Neural cell (in vitro differentiated cells): ENCODE measurements at regions not wholly inside any gene's neighbourhood (a gene's known extent, or its start where the extent isn't known, plus 50 kb on each side); places are given as distances from the start of the nearest gene placed in this dataset.
"Not testable (repeated sequence)": the region's sequence is repeated elsewhere in the genome, so short reads cannot be mapped to it uniquely, and the experiment has no call there.

ENCODE experiments used
- EZH2 ChIP-seq: fragments of 200-600, 300-800 bp; shearing (Covaris generic), sonication (generic); IDR thresholded peaks from 2 replicates; pipeline ENCODE4 v1.6.1; 2014; ENCODE audit warnings: antibody characterized with exemption, low read length, borderline replicate concordance, mild to moderate bottlenecking; ENCODE audit not compliant: insufficient read depth, poor library complexity, severe bottlenecking
- MXI1 ChIP-seq: fragments of 450-650 bp; conservative IDR thresholded peaks from 2 replicates; pipeline ENCODE4 v1.6.1; 2014; ENCODE audit warnings: antibody characterized with exemption, mild to moderate bottlenecking; ENCODE audit not compliant: poor library complexity, severe bottlenecking
- RAD21 ChIP-seq: fragments of 450-650 bp; conservative IDR thresholded peaks from 2 replicates; pipeline ENCODE4 v1.6.1; 2014; ENCODE audit warnings: antibody characterized with exemption, mild to moderate bottlenecking, moderate library complexity
- SMC3 ChIP-seq: fragments of 450-650 bp; conservative IDR thresholded peaks from 2 replicates; pipeline ENCODE4 v1.6.1; 2014; ENCODE audit warnings: antibody characterized with exemption, mild to moderate bottlenecking, moderate library complexity; ENCODE audit not compliant: poor library complexity
- TF ChIP-seq, protein P1 (sequence below): fragments of 450-650 bp; IDR thresholded peaks from 2 replicates; pipeline ENCODE4 v1.5.1; 2014; ENCODE audit warnings: antibody characterized with exemption, mild to moderate bottlenecking, moderate library complexity; ENCODE audit not compliant: poor library complexity, severe bottlenecking

- TF ChIP-seq, protein P1, sequence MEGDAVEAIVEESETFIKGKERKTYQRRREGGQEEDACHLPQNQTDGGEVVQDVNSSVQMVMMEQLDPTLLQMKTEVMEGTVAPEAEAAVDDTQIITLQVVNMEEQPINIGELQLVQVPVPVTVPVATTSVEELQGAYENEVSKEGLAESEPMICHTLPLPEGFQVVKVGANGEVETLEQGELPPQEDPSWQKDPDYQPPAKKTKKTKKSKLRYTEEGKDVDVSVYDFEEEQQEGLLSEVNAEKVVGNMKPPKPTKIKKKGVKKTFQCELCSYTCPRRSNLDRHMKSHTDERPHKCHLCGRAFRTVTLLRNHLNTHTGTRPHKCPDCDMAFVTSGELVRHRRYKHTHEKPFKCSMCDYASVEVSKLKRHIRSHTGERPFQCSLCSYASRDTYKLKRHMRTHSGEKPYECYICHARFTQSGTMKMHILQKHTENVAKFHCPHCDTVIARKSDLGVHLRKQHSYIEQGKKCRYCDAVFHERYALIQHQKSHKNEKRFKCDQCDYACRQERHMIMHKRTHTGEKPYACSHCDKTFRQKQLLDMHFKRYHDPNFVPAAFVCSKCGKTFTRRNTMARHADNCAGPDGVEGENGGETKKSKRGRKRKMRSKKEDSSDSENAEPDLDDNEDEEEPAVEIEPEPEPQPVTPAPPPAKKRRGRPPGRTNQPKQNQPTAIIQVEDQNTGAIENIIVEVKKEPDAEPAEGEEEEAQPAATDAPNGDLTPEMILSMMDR = not testable (repeated sequence)
- not testable (repeated sequence) for TF ChIP-seq RAD21, SMC3, MXI1, EZH2
These were observed 326.7 kb downstream of the SRGAP2C start for GRCh38 chr1:121511455-121511854.
